ENCODE measurements at regions not wholly inside any gene's neighbourhood (a gene's known extent, or its start where the extent isn't known, plus 50 kb on each side); places are given as distances from the start of the nearest gene placed in this dataset.

DNA sequence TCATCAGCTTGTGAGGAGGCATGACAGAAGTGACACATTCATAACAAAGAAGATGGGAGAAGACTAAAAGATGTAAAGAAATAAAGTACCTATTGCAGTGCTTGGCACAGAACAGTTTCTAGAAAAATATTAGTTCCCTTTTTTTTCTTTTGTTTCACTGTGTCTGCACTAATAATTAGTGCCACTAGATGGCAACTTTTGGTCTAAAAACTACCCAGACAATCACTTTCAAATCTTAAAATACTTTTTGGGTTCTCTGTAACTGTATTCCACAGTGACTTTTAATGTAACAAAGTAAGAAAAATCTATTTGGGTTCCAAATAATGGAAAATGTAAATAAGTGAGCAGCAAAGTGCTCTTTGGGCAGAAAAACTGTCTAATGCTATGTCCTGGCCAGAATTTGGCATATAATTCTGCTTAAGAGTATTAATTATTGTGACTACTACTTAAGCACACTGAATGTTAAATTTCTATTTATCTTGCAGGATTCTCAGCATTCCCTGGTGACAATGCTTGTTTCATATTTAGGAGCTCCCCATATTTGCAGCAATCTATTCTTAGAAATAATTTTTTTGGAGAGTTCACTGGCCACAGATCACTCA is 134.8 kb upstream of the KIF5B start:
- no peak for TF ChIP-seq POLR2A (IDR thresholded peaks at IDR 0.05; ENCODE audit: low read length)
- TF ChIP-seq GATA1 (IDR thresholded peaks at IDR 0.05; ENCODE audit: low read depth, low read length), result no peak
